Naive B cell (primary cell): ENCODE measurements at regions not wholly inside any gene's neighbourhood (a gene's known extent, or its start where the extent isn't known, plus 50 kb on each side); places are given as distances from the start of the nearest gene placed in this dataset.
A peak's percentile ranks its signal among the peaks of the same experiment; 100 is the strongest.

Experiments
- ATAC-seq, 2 donors: fragments of 150-1000 bp; cut with Tn5 transposase; 2 replicates each; pipeline ENCODE4 v1.10.0; 2021; ENCODE audit warnings: low read depth in 2 of 2, mild to moderate bottlenecking in 2 of 2, moderate library complexity in 2 of 2
- DNase-seq: peaks from one replicate; pipeline ENCODE4 v3.0.0; 2022
- H3K27ac Mint-ChIP-seq, 6 donors: one replicate each; pipeline ENCODE4 v1.8.0; 2020 to 2022; ENCODE audit warnings: mild to moderate bottlenecking in 6 of 6, mixed read lengths in 6 of 6, moderate library complexity in 5 of 6, inconsistent platforms in 2 of 6
- H3K27me3 Mint-ChIP-seq, 3 donors: one replicate each; pipeline ENCODE4 v1.8.0; 2021 to 2022; ENCODE audit warnings: mixed read lengths in 3 of 3, mild to moderate bottlenecking in 1 of 3
- H3K36me3 Mint-ChIP-seq, 2 donors: one replicate each; pipeline ENCODE4 v1.8.0; 2020 to 2022; ENCODE audit warnings: mixed read lengths in 2 of 2, inconsistent platforms in 1 of 2, mild to moderate bottlenecking in 1 of 2
- H3K4me1 Mint-ChIP-seq, 3 donors: one replicate each; pipeline ENCODE4 v1.8.0; 2020 to 2022; ENCODE audit warnings: mixed read lengths in 3 of 3, inconsistent platforms in 1 of 3, mild to moderate bottlenecking in 1 of 3, moderate library complexity in 1 of 3
- H3K4me3 Mint-ChIP-seq, 8 donors: one replicate each; pipeline ENCODE4 v1.8.0; 2020 to 2022; ENCODE audit warnings: mild to moderate bottlenecking in 8 of 8, mixed read lengths in 8 of 8, moderate library complexity in 8 of 8, inconsistent platforms in 2 of 8
- H3K9me3 Mint-ChIP-seq, 7 donors: one replicate each; pipeline ENCODE4 v1.8.0; 2020 to 2022; ENCODE audit warnings: mixed read lengths in 7 of 7, mild to moderate bottlenecking in 5 of 7, inconsistent platforms in 2 of 7, moderate library complexity in 1 of 7

DNA sequence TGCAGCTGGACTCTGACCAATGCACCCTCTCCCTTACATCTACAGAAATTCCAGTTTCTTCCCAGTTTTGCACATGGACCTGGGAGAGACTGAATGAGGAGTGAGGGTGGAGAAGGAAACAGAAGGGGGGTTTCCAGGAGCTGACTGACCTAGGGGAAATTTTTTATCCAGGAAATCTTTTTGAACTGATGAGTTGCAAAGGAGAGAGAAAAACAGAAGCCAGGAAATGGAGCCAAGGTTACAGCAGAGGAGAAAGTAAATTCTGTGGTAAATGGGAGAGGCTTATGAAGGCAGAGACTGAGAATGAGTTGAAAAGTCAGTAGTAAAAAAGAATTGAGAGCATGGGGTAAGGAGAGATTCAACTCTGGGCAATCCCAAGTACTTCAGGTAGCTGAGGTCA, 192.8 kb downstream of the SMIM20 start:
- Mint-ChIP-seq H3K36me3 (no peaks in the 10 kb centered on the region), H3K9me3 (peaks cover 0 to 3% (median under 1%) of the 10 kb centered on the region in 7 donors), H3K4me3 (no peak overlapping the region), H3K4me1 (no peaks in the 10 kb centered on the region), H3K27ac (no peak overlapping the region), H3K27me3 (peaks cover 12 to 32% (median 26%) of the 10 kb centered on the region in 3 donors)
- no peak for DNase-seq
- no peak for ATAC-seq

- peaks cover 12 to 32% (median 28%) of the 10 kb centered on the region in 3 donors for H3K27me3 Mint-ChIP-seq
- peaks cover 0 to 12% (median 5%) of the 10 kb centered on the region in 7 donors for H3K9me3 Mint-ChIP-seq
- no peak overlapping the region for H3K27ac Mint-ChIP-seq
- ATAC-seq (no peak), DNase-seq (no peak)
- peaks cover 0 to under 1% of the 10 kb centered on the region in 2 donors for H3K36me3 Mint-ChIP-seq
- H3K4me3 Mint-ChIP-seq, result no peak overlapping the region
- H3K4me1 Mint-ChIP-seq, result no peaks in the 10 kb centered on the region
Observed at GRCh38 chr4:26108054-26108453, 194.0 kb downstream of the SMIM20 start.

GRCh38 chr4:26110493-26110892, 196.5 kb downstream of the SMIM20 start:
- Mint-ChIP-seq H3K36me3 (peaks cover 0 to 5% of the 10 kb centered on the region in 2 donors), H3K27ac (no peak overlapping the region), H3K4me3 (no peak overlapping the region), H3K4me1 (no peaks in the 10 kb centered on the region), H3K27me3 (peaks cover 7 to 32% (median 24%) of the 10 kb centered on the region in 3 donors), H3K9me3 (peaks cover 0 to 27% (median 12%) of the 10 kb centered on the region in 7 donors)
- DNase-seq, result no peak
- ATAC-seq, result no peak

DNA sequence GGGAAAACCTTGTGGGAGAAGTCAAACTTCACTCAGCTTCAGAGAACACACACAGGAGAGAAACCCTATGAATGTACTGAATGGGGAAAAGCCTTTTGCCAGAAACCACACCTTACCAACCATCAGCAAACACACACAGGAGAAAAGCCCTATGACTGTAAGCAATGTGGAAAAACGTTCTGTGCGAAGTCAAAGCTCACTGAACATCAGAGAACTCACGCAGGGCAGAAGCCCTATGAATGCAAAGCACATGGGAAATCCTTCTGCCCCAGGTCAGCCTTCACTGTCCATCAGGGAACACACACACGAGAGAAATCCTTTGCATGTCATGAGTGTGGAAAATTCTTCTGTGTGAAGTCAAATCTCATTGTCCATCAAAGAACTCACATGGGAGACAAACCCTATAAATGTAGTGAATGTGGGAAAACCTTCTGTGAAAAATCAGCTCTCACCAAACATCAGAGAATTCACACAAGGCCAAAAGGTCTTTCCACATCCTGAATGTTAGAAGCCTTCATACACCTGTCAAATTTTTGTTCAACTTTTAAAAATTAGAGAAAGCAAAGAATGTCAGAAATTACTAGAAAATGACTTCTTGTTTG, 199.4 kb downstream of the SMIM20 start:
- peaks cover 14 to 30% (median 18%) of the 10 kb centered on the region in 3 donors for H3K27me3 Mint-ChIP-seq
- no peak overlapping the region for H3K27ac Mint-ChIP-seq
- DNase-seq, result no peak
- no peaks in the 10 kb centered on the region for H3K4me1 Mint-ChIP-seq
- H3K9me3 Mint-ChIP-seq, result peaks cover 0 to 27% (median 12%) of the 10 kb centered on the region in 7 donors
- ATAC-seq, result no peak
- H3K4me3 Mint-ChIP-seq, result no peak overlapping the region
- peaks cover 0 to 5% of the 10 kb centered on the region in 2 donors for H3K36me3 Mint-ChIP-seq

- Mint-ChIP-seq H3K9me3 (peaks cover 0 to 27% (median 12%) of the 10 kb centered on the region in 7 donors), H3K4me3 (no peak overlapping the region), H3K36me3 (peaks cover 0 to 5% of the 10 kb centered on the region in 2 donors), H3K27ac (no peak overlapping the region), H3K4me1 (no peaks in the 10 kb centered on the region), H3K27me3 (peaks cover 19 to 33% (median 31%) of the 10 kb centered on the region in 3 donors)
- ATAC-seq (no peak), DNase-seq (no peak)
Observed at GRCh38 chr4:26116057-26116456, 202.0 kb downstream of the SMIM20 start.

DNA sequence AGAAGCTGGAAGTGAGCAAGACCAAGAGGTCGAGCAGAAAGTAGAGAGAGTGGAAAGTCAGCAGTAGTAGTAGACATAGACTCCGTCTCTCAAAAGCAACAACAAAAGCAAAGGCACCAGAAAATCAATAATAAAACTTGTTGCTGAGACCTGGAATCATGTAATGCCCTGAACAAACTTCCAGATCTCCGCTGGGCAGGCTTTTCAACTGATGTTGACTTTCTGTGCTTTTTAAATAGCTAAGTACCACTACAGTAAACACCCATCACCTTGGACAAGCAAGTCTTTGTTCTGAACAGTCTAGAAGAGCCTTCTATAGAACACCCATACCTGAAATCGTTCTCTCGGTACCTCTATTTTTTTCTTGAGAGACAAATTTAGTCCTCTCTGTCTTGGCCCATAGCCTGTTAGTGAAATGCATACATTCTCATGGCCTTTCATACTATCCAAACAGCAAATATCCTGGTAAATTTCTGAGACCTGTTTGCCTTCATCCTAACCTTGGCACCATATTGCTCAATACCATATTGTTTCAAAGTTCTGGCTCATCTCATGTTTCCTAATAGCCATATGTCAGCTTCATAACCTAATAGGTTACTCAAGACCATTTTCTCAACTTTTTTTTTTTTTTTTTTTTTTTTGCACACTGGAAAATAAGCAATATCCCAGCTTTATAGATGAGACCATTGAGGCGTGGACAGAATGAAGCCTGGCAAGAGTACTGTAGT, 200.6 kb upstream of the RBPJ start:
- Mint-ChIP-seq H3K4me1 (no peaks in the 10 kb centered on the region), H3K36me3 (no peaks in the 10 kb centered on the region), H3K4me3 (no peak overlapping the region), H3K27me3 (peaks cover 21 to 33% (median 24%) of the 10 kb centered on the region in 3 donors), H3K9me3 (peaks cover 0 to 7% (median 0%) of the 10 kb centered on the region in 7 donors), H3K27ac (no peak overlapping the region)
- ATAC-seq (no peak), DNase-seq (no peak)

DNA sequence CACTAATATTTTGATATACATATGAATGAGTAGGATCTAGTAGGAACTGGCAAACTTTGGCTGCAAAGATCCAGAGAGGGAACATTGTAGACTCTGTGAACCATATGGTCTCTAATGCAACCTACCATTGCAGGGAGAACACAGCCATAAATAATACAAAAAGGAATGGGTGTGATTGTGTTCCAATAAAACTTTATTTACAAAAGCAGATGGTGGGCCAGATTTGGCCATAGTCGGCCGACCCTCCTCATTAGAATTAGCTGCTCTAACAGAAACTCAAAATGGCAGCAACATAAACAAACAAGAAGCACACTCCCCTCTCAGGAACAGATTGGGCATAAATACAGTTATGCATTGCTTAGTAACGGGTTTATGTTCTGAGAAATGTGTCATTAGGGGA, 198.1 kb upstream of the RBPJ start:
- ATAC-seq, result no peak
- H3K4me1 Mint-ChIP-seq, result peaks cover 4 to 6% (median 5%) of the 10 kb centered on the region in 3 donors

DNA sequence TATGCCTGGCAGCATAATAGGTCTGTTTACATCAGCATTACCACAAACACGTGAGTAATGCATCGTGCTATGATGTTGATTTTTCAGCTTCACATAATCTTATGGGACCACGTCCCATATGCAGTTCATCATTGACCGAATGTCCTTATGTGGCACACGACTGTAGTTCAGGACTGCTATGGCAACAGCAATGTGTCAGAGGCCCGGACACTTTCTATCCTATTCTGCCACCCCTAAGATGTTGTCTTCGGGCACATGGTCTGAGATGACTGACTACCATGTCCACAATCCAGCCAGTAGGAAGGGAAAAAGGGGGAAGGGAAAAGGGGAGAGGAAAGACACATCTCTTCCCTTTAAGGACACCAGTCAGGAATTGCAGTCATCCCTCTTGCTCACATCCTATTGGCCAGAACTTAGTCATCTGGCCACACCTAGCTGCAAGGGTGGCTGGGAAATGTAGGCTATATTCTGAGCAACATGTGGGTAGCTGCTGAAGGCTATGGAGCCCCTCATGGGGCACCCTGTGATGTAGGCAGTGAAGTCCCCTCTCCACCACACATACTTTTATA, 196.0 kb upstream of the RBPJ start:
- Mint-ChIP-seq H3K27me3 (peaks cover 8 to 20% (median 17%) of the 10 kb centered on the region in 3 donors), H3K36me3 (no peaks in the 10 kb centered on the region), H3K27ac (no peak overlapping the region), H3K4me3 (no peak overlapping the region), H3K9me3 (peaks cover 0 to 12% (median 1%) of the 10 kb centered on the region in 7 donors), H3K4me1 (peaks cover 4 to 6% (median 5%) of the 10 kb centered on the region in 3 donors)
- ATAC-seq, result no peak
- DNase-seq, result no peak

More for the DNA sequence above, 198.1 kb upstream of the RBPJ start:
- DNase-seq, result no peak
- no peaks in the 10 kb centered on the region for H3K36me3 Mint-ChIP-seq
- H3K9me3 Mint-ChIP-seq, result peaks cover 0 to 4% (median 0%) of the 10 kb centered on the region in 7 donors
- H3K27me3 Mint-ChIP-seq, result peaks cover 22 to 27% (median 24%) of the 10 kb centered on the region in 3 donors
- no peak overlapping the region for H3K4me3 Mint-ChIP-seq
- H3K27ac Mint-ChIP-seq, result no peak overlapping the region

- Mint-ChIP-seq H3K36me3 (peaks cover 0 to 4% of the 10 kb centered on the region in 2 donors), H3K4me3 (no peak overlapping the region), H3K27me3 (peaks cover 8 to 16% (median 9%) of the 10 kb centered on the region in 3 donors), H3K27ac (peak overlapping the region in 1 of 6 donors; percentile 39), H3K4me1 (peaks cover 4 to 6% (median 5%) of the 10 kb centered on the region in 3 donors), H3K9me3 (peaks cover 0 to 12% (median 5%) of the 10 kb centered on the region in 7 donors)
- ATAC-seq (peak; percentile 21 to 42), DNase-seq (no peak)
Observed at GRCh38 chr4:26126143-26126718, 194.6 kb upstream of the RBPJ start.

DNA sequence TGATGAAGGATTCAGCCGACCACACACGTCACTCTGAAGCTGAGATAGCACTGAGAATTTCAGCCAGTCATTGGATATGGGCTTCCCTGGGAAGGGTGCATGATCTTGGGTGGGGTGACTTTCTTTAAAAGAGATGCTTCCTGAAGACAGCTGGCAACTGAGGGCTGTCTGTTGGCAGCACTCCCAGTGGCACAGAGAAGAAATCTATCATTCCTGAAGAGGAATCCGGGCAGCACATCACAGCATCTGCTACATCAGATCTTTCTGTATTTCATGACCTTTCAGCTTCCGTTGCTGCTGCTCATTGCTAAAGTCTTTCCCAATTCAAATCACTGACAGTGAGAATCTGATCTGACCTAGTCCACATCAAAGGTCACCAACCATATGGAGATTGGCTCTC, 193.8 kb upstream of the RBPJ start:
- peaks cover 5 to 16% (median 8%) of the 10 kb centered on the region in 3 donors for H3K27me3 Mint-ChIP-seq
- no peak overlapping the region for H3K27ac Mint-ChIP-seq
- peaks cover 4 to 6% (median 5%) of the 10 kb centered on the region in 3 donors for H3K4me1 Mint-ChIP-seq
- H3K36me3 Mint-ChIP-seq, result peaks cover 0 to 4% of the 10 kb centered on the region in 2 donors
- DNase-seq (no peak), ATAC-seq (no peak)
- H3K9me3 Mint-ChIP-seq, result peaks cover 0 to 12% (median 5%) of the 10 kb centered on the region in 7 donors
- no peak overlapping the region for H3K4me3 Mint-ChIP-seq

DNA sequence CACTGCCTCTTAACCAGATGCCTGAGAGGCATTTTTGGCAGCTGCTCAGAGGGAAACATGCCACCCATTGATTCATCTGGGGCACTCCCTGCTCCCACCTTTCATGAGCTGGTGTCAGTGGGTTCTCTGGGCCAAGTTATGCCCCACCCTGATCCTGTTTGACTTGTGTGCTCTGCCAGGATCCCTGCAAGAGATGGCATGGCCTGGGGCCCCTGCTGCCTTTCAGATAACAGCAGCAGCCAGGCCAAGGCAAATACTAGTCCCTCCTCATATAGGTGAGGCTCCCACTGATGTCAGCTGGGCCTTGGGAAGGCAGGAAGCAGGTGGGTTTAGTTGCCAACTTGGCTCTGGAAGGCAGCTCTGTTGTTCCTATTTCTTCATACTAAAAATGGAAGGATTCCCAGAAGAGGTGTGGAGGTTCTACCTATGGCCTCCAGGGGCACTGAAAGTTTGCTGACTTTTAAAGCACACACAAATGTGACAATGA, 192.9 kb upstream of the RBPJ start:
- Mint-ChIP-seq H3K27ac (no peak overlapping the region), H3K4me1 (peaks cover 4 to 11% (median 6%) of the 10 kb centered on the region in 3 donors), H3K4me3 (no peak overlapping the region), H3K27me3 (peaks cover 5 to 18% (median 8%) of the 10 kb centered on the region in 3 donors), H3K9me3 (peaks cover 0 to 12% (median 5%) of the 10 kb centered on the region in 7 donors), H3K36me3 (peaks cover 0 to 4% of the 10 kb centered on the region in 2 donors)
- ATAC-seq, result no peak
- DNase-seq, result no peak

GRCh38 chr4:26130173-26130572, 190.6 kb upstream of the RBPJ start:
- Mint-ChIP-seq H3K27ac (no peak overlapping the region), H3K4me1 (peaks cover 4 to 11% (median 6%) of the 10 kb centered on the region in 3 donors), H3K9me3 (peaks cover 0 to 12% (median 5%) of the 10 kb centered on the region in 7 donors), H3K27me3 (peaks cover 5 to 27% (median 14%) of the 10 kb centered on the region in 3 donors), H3K4me3 (no peak overlapping the region), H3K36me3 (peaks cover 0 to 4% of the 10 kb centered on the region in 2 donors)
- no peak for DNase-seq
- no peak for ATAC-seq

- no peak overlapping the region for H3K4me3 Mint-ChIP-seq
- peaks cover 5 to 35% (median 15%) of the 10 kb centered on the region in 3 donors for H3K27me3 Mint-ChIP-seq
- DNase-seq (no peak), ATAC-seq (no peak)
- peak overlapping the region in 1 of 6 donors; percentile 52 for H3K27ac Mint-ChIP-seq
- peaks cover 4 to 11% (median 6%) of the 10 kb centered on the region in 3 donors for H3K4me1 Mint-ChIP-seq
- peaks cover 0 to 4% of the 10 kb centered on the region in 2 donors for H3K36me3 Mint-ChIP-seq
- peaks cover 0 to 12% (median 5%) of the 10 kb centered on the region in 7 donors for H3K9me3 Mint-ChIP-seq
Observed at GRCh38 chr4:26130841-26131432, 189.9 kb upstream of the RBPJ start.
